Fibroblast of the conjunctiva (primary cell): ENCODE measurements at regions not wholly inside any gene's neighbourhood (a gene's known extent, or its start where the extent isn't known, plus 50 kb on each side); places are given as distances from the start of the nearest gene placed in this dataset.

Experiments used
- DNase-seq: peaks from one replicate; pipeline ENCODE4 v3.0.0-alpha.2; 2010; ENCODE audit warnings: low read depth

DNA sequence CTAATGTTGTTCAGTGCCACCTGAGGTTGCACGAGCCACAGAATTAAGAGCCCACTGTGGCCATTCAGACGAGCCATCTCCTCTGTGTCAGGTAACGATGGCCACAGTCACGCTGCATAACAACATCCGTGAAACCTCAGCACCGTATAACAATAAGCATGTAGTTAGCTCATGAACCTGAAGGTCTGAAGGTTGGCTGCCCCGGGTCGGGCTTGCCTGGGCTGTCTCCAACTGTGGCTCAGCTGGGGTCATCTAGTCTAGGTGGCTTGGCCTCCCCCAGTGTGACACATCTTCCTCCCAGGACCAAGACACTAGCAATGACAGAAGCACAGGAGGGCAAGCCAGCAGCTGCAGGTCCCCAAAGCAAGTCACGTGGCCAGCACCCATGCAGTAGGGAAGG lies 258.0 kb downstream of the GLI2 start:
- no peak for DNase-seq

DNA sequence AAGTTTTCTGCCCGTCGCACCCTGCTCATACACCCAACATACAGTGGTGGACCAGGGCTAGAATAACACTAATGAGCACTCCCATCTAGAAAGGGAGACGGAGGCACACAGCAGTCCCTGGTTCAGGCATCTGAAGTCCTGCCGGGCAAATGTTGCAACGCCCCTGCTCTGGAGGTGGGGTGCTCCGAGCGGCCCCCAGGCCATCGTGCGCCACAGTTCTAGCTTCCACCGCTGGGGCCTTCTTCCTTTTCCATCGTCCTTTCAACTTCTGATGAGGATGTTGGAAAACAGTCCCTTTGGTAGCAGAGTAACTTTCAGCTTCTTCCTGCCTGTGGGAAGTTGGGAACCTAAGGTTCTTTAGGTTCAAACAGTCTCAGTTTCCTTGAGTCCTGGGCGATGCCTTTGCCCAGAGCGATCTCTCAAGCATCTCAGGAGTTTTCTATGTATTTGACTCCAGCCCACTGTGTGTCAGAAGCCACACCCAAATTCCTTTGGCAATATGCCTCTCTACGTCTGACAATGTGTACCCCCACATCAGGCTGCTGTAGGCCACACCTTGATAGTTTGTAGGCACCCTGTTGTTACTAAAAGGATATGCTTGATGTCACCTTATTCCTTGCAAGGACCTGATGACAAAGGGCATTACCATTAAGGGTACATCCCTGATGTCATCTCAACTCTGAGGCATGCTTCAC lies 258.8 kb downstream of the GLI2 start:
- DNase-seq, result no peak

DNA sequence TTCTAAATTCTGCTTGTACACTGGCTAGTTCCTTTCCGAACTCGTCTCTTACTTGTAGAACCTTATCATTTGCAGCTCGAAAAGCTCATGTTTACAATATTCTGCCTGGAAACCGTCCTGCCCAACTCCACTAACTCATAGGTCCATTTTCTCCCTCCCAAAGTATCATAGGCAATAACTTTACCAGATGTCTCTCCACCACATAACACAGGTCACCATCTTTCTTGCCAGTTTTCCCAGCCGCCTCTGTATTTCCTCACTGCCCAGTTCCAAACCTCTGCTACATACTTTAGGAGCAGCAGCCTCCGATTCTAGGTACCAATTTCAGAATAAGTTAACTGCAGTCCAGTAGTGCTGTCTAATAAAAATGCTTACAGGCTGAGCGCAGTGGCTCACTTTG lies 259.5 kb downstream of the GLI2 start:
- DNase-seq, result no peak

- no peak for DNase-seq
Observed at GRCh38 chr2:120995656-120996190, 260.1 kb downstream of the GLI2 start.

- DNase-seq, result no peak
Observed at GRCh38 chr2:120999377-121000097, 263.9 kb downstream of the GLI2 start.

DNA sequence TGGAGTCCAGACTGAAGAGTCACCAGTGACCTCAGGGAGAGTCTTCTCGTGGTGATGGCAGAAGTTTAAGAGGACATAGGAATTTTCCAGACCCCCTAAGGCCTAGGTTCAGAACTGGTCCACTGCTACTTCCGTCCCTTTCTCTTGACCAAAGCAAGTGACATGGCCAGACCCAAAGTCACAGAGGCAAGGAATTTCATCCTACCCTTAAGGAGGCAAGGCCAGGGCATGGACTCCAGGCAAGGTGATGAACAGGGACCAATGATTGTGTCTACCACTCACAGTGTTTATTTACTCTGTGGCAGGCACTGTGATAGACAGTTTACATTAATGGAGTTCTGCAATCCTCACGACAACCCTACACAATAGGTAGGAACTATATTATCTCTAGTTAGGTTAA lies 265.1 kb downstream of the GLI2 start:
- no peak for DNase-seq

- DNase-seq, result no peak
Observed at GRCh38 chr2:121001641-121002040, 266.0 kb downstream of the GLI2 start.

DNA sequence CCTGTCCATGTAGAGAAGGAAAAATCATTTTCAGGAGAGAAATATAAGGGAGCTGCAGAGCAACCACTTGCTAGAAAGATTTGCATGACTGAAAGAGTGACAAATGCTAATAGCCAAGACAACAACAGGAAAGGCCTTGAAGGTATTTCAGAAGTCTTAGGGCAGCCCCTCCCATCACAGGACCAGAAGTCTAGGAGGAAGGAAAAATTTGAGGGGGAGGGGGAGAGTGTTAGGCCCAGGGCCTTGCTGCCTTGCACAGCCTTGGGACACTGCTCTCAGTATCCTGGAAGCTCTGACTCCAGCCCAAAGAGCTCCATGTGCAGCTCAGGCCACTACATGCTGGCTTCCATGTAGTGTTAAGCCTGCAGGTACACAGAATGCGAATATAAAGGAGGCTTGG lies 266.9 kb downstream of the GLI2 start:
- no peak for DNase-seq

DNA sequence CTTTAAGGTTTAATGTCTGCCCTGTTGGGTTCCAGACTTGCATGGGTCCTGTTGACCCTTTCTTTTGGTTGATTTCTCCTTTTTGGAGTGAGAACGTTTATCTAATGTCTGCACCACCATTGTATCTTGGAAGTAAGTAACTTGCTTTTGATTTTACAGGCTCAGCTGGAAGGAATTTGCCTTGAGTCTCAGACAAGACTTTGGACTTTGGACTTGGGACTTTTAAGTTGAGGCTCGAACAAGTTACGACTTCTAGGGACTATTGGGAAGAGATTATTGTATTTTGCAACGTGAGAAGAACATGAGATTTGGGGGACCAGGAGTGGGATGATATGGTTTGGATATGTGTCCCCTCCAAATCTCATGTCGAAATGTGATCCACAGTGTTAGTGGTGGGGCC lies 267.7 kb downstream of the GLI2 start:
- no peak for DNase-seq

- DNase-seq, result no peak
Observed at GRCh38 chr2:121004359-121004758, 268.7 kb downstream of the GLI2 start.

- no peak for DNase-seq
Observed at GRCh38 chr2:121004950-121005349, 269.3 kb downstream of the GLI2 start.

DNA sequence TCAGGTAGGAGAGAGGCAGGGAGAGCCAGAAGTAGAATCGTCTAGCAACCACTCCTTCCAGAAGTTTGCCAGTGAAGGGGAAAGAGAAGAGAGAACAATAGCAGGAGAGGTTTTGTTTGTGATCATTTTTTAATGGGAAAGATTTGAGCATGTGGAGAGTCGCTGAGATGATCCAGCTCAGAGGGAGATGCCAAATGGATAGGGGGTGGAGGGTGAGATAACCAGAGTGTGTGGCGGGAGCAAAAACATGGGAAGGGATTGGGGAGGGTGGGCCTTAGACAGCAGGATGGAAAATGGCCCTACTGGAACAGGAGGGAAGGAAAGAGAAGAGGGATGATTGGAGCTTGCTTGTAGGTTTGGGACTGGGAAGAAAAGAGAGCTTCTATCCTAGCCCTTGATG lies 269.8 kb downstream of the GLI2 start:
- no peak for DNase-seq

GRCh38 chr2:121006743-121007489 lies 271.2 kb downstream of the GLI2 start:
- DNase-seq, result no peak

DNA sequence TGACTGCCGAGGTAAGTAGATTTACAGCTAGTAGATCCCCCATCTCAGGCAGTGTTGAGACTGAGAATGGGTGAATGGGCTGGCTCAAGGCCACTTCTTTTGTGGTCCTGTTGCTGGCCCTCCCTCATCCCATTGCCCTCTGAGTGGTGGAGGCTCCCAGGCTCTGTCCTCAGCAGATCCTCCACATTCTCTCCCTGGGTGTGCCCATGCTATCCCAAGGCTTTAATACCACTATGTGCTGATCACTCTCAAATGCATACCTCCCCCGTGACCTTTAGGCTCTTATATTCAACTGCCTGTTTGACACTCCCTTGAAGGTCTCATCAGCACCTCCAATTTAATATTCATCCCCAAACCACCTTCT lies 271.8 kb downstream of the GLI2 start:
- DNase-seq, result no peak

DNA sequence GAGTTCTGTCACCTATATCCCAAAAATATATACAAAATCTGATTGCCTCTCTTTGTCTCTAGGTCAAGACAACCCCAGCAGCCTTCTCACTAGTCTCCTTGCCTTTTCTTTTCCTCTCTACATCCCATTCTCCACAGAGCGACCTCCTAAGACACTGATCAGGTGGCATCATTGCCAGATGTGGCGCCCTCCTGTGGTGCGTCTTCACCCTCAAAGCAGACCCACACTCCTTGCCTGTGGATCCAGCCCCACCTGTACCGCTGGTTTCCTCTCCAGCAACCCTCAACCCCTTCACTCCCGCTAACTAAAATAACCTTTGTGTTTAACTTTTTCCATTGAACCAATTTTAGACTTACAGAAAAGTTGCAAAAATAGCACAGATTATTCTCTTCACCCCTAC lies 273.3 kb downstream of the GLI2 start:
- no peak for DNase-seq

- no peak for DNase-seq
Observed at GRCh38 chr2:121010998-121011397, 274.0 kb downstream of the TFCP2L1 start.

DNA sequence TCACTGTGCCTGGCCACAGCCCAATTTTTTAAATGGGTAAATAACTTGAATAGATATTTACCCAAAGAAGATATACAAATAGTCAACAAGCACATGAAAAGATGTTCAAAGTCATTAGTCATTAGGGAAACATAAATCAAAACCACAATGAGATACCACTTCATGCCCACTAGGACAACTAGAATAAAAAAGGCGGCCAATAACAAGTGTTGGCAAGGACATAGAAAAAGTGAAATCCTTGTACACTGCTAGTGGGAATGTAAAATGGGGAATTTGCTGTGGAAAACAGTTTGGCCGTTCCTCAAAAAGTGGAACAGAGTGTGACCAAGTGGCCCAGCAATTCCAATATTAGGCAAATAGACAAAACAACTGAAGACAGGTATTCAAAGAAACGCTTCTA lies 270.1 kb downstream of the TFCP2L1 start:
- no peak for DNase-seq

DNA sequence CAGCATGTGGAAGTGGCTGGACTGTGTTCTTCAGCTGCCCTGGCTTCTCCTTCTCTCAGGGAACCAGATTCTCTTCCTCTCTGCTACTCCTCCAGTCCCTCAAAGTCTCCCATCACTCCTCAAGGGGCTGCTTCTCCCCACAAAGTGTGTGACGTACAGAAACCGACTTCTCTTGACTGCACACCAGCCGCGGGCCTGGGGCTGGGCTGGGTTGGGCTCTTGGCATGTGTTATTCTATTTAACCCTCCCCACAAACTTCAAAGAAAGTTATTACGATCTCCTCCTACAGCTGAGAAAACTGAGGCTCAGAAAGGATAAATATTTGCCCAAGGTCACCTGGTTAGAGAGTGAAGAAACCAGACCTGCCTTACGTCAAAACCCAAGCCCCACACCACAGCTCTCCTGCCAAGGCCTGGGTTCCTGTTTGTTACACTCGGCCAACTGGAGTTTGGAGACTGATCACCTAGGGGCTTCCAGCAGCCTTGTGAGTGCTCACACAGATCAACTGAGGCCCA lies 269.0 kb downstream of the TFCP2L1 start:
- no peak for DNase-seq

DNA sequence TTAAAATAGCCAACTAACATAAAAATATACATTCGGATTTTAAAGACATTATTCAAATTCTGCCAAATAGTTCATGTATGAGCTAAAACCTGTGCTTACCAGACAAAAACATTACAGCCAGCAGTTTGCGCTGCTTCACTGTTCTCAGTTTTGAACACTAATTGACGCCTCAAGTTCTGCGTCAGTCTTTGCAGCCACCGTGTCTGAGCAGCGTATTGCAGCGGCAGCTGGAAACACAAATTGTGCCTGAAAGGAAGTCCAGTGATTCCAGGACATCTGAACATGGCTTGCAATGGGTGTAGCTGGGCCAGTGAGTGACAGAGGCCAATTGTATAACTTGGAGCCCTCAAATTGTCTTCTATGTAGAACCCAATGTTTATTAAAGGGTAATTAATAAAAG lies 267.6 kb downstream of the TFCP2L1 start:
- no peak for DNase-seq

DNA sequence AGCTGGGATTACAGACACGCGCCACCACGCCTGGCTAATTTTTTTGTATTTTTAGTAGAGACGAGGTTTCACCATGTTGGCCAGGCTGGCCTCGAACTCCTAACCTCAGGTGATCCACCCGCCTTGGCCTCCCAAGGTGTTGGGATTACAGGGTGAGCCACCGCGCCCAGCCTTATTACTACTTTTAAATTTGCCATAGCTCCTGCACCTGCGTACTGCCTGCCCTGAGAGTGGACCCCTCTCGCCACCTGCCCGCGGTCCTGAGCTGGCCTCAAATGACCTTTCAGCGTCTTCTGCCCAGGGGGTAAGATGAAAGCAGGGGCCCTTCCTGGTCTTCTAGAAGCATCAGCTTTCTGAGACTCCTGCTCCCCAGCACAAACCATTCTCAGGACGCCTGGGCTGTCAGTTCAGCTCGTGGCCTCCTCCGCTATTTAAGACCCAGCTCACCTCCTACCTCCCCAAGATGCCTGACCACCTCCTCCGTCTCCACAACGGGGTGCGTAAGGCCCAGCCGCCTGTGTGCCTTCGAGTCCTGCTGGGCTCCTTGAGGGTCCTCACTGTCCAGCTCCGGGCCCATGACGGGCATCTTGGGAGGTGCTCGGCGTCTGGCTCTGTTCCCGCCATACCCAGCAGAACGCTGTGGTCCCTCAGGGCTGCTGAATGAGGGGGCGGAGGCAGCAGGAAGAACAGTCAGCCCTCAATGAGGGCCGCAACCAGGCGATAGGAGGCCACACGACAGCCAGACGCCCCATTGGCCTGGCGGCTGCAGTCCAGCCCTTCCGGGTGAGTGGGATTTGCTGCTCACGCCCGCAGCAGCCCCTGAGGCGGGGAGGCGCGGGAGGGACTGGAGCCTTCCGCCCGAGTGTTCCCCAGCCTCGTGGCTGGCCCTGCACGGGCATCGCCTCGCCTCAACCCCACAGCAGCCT lies 266.6 kb downstream of the TFCP2L1 start:
- no peak for DNase-seq

DNA sequence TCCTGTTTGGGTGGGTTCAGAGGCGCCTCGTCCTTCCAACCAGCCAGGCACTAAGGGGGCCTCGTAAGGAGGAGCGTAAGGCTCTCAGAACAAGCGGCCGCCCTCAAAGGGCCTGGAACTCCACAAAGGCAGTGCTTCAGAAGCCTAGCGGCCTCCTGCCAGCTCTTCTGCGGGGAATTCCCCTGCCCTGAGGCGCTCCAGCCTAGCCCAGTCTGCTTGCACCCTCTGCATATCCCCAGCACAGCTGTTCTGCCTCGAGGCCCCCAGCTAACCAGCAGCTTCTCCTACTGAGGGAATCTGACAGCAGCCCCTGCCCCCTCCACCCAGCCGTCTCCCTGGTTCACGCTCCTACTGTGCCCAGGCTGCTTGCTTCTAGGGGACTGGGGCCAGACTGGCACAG lies 265.9 kb downstream of the TFCP2L1 start:
- no peak for DNase-seq

GRCh38 chr2:121019756-121020155 lies 265.2 kb downstream of the TFCP2L1 start:
- DNase-seq, result no peak
